ENCODE measurements at regions not wholly inside any gene's neighbourhood (a gene's known extent, or its start where the extent isn't known, plus 50 kb on each side); places are given as distances from the start of the nearest gene placed in this dataset.

DNA sequence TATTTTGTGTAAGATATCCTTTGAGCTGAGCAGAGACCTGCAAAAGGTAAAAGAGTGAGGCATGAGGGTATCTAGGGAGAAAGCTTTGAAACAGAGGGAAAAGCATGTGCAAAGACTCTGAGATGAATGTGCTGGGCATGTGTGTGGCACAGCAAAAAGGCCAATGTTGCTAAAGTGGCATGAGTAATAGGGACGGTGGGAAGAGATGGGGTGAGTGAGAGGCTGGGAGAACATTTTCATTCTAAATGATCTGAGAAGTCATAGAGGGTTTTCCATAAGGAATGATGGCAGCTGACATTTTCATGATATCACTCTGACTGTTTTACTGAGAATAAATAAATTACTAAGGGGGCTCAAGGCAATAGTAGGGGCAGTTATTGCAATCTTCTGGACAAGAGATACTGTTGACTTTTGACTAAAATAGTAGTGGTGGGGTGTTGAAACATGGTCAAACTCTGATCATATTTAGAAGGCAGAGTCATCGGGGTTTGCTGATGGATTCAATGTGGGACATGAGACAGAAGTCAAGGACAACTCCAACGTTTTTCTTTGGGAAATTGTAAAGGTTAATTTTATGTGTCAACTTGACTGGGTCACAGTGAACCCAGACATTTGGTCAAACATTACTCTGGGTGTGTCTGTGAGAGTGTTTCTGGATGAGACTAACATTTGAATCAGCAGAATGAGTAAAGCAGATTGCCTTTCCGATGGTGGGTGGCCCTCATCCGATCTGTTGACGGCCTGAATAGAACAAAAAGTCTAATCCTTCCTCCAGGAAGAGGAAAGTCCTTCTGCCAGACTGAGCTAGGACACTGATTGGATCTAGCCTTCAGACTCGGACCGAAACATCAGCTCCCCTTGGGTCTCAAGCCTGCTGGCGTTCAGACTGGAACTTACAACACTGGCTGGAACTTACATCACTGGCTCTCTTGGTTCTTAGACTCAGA, 193.9 kb upstream of the PLXNC1 start:
- TF ChIP-seq CTCF (conservative IDR thresholded peaks at IDR 0.05; ENCODE audit: low read length) (no peak), EZH2phosphoT487 (IDR thresholded peaks at IDR 0.05; ENCODE audit: borderline replicate concordance) (no peak)

All from Loucy (cell line).